OCI-LY7 (cell line): ENCODE measurements at regions not wholly inside any gene's neighbourhood (a gene's known extent, or its start where the extent isn't known, plus 50 kb on each side); places are given as distances from the start of the nearest gene placed in this dataset.

Experiments used
- BruUV-seq: library from RNA; stranded (reverse); fragments of 400-500 nt; replicated peaks from 2 replicates; lab custom pipeline; 2021; lab: Mats Ljungman, UMichigan
- CTCF ChIA-PET: fragments of 300-600 bp; sonication (Branson Sonifier 250); formaldehyde crosslinking; loops from one replicate; lab custom pipeline; 2022; ENCODE audit warnings: antibody characterized with exemption; ENCODE audit not compliant: unreplicated experiment; lab: Charles Lee
- POLR2A ChIA-PET: fragments of 300-600 bp; sonication (Branson Sonifier 250); formaldehyde crosslinking; loops from one replicate; lab custom pipeline; 2022; ENCODE audit warnings: antibody characterized with exemption; lab: Charles Lee
- DNase-seq: peaks from one replicate; pipeline ENCODE4 v3.0.0-alpha.2; 2015; ENCODE audit warnings: low spot score
- H2AFZ ChIP-seq: fragments of 200-600 bp; sonication (generic), shearing (Covaris generic); 2 replicates; pipeline ENCODE4 v1.6.1; 2014; ENCODE audit warnings: mild to moderate bottlenecking, antibody characterized with exemption, low read length, moderate library complexity
- H3K27ac ChIP-seq: fragments of 200-600 bp; sonication (generic); 2 replicates; pipeline ENCODE4 v1.5.1; 2014; ENCODE audit warnings: mixed run types, low read depth, mild to moderate bottlenecking, moderate library complexity, low read length, inconsistent platforms; ENCODE audit not compliant: poor library complexity, severe bottlenecking
- H3K36me3 ChIP-seq: fragments of 200-600 bp; sonication (generic); 2 replicates; pipeline ENCODE4 v1.6.1; 2014; ENCODE audit warnings: mild to moderate bottlenecking, antibody characterized with exemption, low read length, moderate library complexity, mixed read lengths; ENCODE audit not compliant: insufficient read depth
- H3K4me1 ChIP-seq: fragments of 200-600 bp; sonication (generic); 2 replicates; pipeline ENCODE4 v1.5.1; 2014; ENCODE audit warnings: mild to moderate bottlenecking, low read length; ENCODE audit not compliant: insufficient read depth, poor library complexity, severe bottlenecking
- H3K4me2 ChIP-seq: fragments of 200-600 bp; sonication (generic); 2 replicates; pipeline ENCODE4 v1.6.1; 2014; ENCODE audit warnings: mild to moderate bottlenecking, low read length
- H3K4me3 ChIP-seq: fragments of 200-600 bp; sonication (generic); 2 replicates; pipeline ENCODE4 v1.5.1; 2014; ENCODE audit warnings: mild to moderate bottlenecking, low read depth, low read length; ENCODE audit not compliant: poor library complexity, severe bottlenecking
- H3K79me2 ChIP-seq: fragments of 200-600 bp; sonication (generic); 2 replicates; pipeline ENCODE4 v1.6.1; 2016; ENCODE audit warnings: low read depth, mild to moderate bottlenecking, low read length, moderate library complexity, mixed read lengths; ENCODE audit not compliant: insufficient read depth
- H3K9me2 ChIP-seq: fragments of 200-600 bp; sonication (generic); 2 replicates; pipeline ENCODE4 v1.6.1; 2016; ENCODE audit warnings: mild to moderate bottlenecking, low read length, mixed read lengths; ENCODE audit not compliant: insufficient read depth
- H3K9me3 ChIP-seq: fragments of 200-600 bp; sonication (generic); 2 replicates; pipeline ENCODE4 v1.6.1; 2014; ENCODE audit warnings: mild to moderate bottlenecking, mixed run types, low read length, mixed read lengths
- H4K20me1 ChIP-seq: fragments of 200-600 bp; sonication (generic); 2 replicates; pipeline ENCODE4 v1.6.1; 2014; ENCODE audit warnings: mild to moderate bottlenecking, antibody characterized with exemption, low read length, moderate library complexity, mixed read lengths; ENCODE audit not compliant: insufficient read depth
- CTCF ChIP-seq: fragments of 200-600 bp; sonication (generic); conservative IDR thresholded peaks from 2 replicates; pipeline ENCODE4 v1.5.1; 2014; ENCODE audit warnings: mild to moderate bottlenecking, antibody characterized with exemption, low read length, moderate library complexity, mixed read lengths
- EZH2phosphoT487 ChIP-seq: fragments of 200-600 bp; sonication (generic); IDR thresholded peaks from 2 replicates; pipeline ENCODE4 v1.6.1; 2018; ENCODE audit warnings: low read depth, borderline replicate concordance, mild to moderate bottlenecking, mixed run types, antibody characterized with exemption, low read length, moderate library complexity, mixed read lengths
- intact Hi-C: fragments of 100-400 bp; cut with micrococcal nuclease; formaldehyde crosslinking; loops from one replicate; pipeline ENCODE4 v1.10.0; 2022; ENCODE audit not compliant: unreplicated experiment

- no TSS peak for BruUV-seq
- Histone ChIP-seq H3K4me3 (no peak overlapping the region), H4K20me1 (no peaks in the 10 kb centered on the region), H3K9me3 (no peaks in the 10 kb centered on the region), H3K79me2 (no peaks in the 10 kb centered on the region), H3K9me2 (no peaks in the 10 kb centered on the region), H3K36me3 (no peaks in the 10 kb centered on the region), H2AFZ (no peak overlapping the region), H3K4me2 (no peak overlapping the region), H3K27ac (no peak overlapping the region), H3K4me1 (no peaks in the 10 kb centered on the region)
- no peak for TF ChIP-seq CTCF
- TF ChIP-seq EZH2phosphoT487: no peak
- no peak for DNase-seq
- ChIA-PET CTCF (no interaction called here), POLR2A (interaction anchor here (0.7 kb wide), 1 partner anchor 11 kb away, joined by 3 read pairs; no protein-coding TSS in a partner anchor)
- intact Hi-C loops: no loop called here
Measured at GRCh38 chr20:7629880-7630279, 310.4 kb downstream of the HAO1 start.

- no peak for DNase-seq
- TF ChIP-seq EZH2phosphoT487: no peak
- no peak for TF ChIP-seq CTCF
- Histone ChIP-seq H3K9me3 (no peaks in the 10 kb centered on the region), H2AFZ (peak overlapping the region; percentile 45; the same call in 1 of the 2 replicates), H3K4me2 (no peak overlapping the region), H3K9me2 (no peaks in the 10 kb centered on the region), H3K36me3 (no peaks in the 10 kb centered on the region; the same call in 1 of the 2 replicates), H3K4me1 (no peaks in the 10 kb centered on the region), H3K4me3 (no peak overlapping the region), H3K27ac (no peak overlapping the region), H4K20me1 (no peaks in the 10 kb centered on the region), H3K79me2 (no peaks in the 10 kb centered on the region)
- intact Hi-C loops: no loop called here
- POLR2A ChIA-PET: no interaction called here
- no TSS peak for BruUV-seq
- CTCF ChIA-PET: no interaction called here
Measured at GRCh38 chr20:7637184-7637583, 303.1 kb downstream of the HAO1 start.

GRCh38 chr20:7650086-7650879 lies 290.0 kb downstream of the HAO1 start:
- intact Hi-C loops: loop anchor here (2.0 to 5.0 kb wide), 2 partner anchors 107 to 122 kb away; no protein-coding TSS in a partner anchor
- POLR2A ChIA-PET: interaction anchor here (0.6 to 1.5 kb wide), 12 partner anchors 10 to 148 kb away, joined by 3 to 7 read pairs (median 3); no protein-coding TSS in a partner anchor

More at GRCh38 chr20:7650086-7650879, 290.0 kb downstream of the HAO1 start:
- Histone ChIP-seq H3K36me3 (peaks cover 27% of the 10 kb centered on the region), H3K9me3 (peaks cover 53% of the 10 kb centered on the region), H3K4me2 (peak overlapping the region; percentile 58), H3K4me3 (peak overlapping the region; percentile 22), H2AFZ (peak overlapping the region; percentile 60), H3K27ac (peak overlapping the region; percentile 94), H3K79me2 (no peaks in the 10 kb centered on the region), H4K20me1 (no peaks in the 10 kb centered on the region), H3K4me1 (peaks cover 38% of the 10 kb centered on the region), H3K9me2 (no peaks in the 10 kb centered on the region)
- DNase-seq: peak; percentile 82
- CTCF ChIA-PET: interaction anchor here (0.5 kb wide), 1 partner anchor 15 kb away, joined by 3 read pairs; no protein-coding TSS in a partner anchor
- TF ChIP-seq CTCF (no peak), EZH2phosphoT487 (no peak)
- no TSS peak for BruUV-seq
